Left lung (tissue), 4 donors: ENCODE measurements at regions not wholly inside any gene's neighbourhood (a gene's known extent, or its start where the extent isn't known, plus 50 kb on each side); places are given as distances from the start of the nearest gene placed in this dataset.

Experiments used
- ATAC-seq: fragments of 200-7000 bp; cut with Tn5 transposase; one replicate; pipeline ENCODE4 v1.9.1; 2020; ENCODE audit warnings: moderate library complexity
- DNase-seq, 4 donors: peaks; one replicate each; pipeline ENCODE4 v3.0.0-alpha.2; 2013 to 2020
- H3K27ac ChIP-seq, 2 donors: fragments of 200-600 bp; sonication (generic) in 1 of 2; one replicate each; pipeline versions ENCODE4 v1.5.0 to v1.8.0; 2020 to 2021
- H3K27me3 ChIP-seq, 2 donors: fragments of 200-600 bp; sonication (generic) in 1 of 2; one replicate each; pipeline versions ENCODE4 v1.5.0 to v1.8.0; 2020 to 2021
- H3K36me3 ChIP-seq, 2 donors: fragments of 200-600 bp; sonication (generic) in 1 of 2; one replicate each; pipeline versions ENCODE4 v1.5.0 to v1.8.0; 2020 to 2021
- H3K4me1 ChIP-seq, 2 donors: fragments of 200-600 bp; one replicate each; pipeline ENCODE4 v1.8.0; 2021
- H3K4me3 ChIP-seq, 2 donors: fragments of 200-600 bp; sonication (generic) in 1 of 2; one replicate each; pipeline versions ENCODE4 v1.5.0 to v1.8.0; 2020 to 2021; ENCODE audit warnings: mild to moderate bottlenecking in 1 of 2
- H3K9me3 ChIP-seq, 2 donors: fragments of 200-600 bp; sonication (generic) in 1 of 2; one replicate each; pipeline versions ENCODE4 v1.5.0 to v1.8.0; 2020 to 2021
- intact Hi-C, 2 donors: fragments of 100-400 bp; cut with DNase I; formaldehyde crosslinking; loops; one replicate each; pipeline versions ENCODE4 v1.11.2 to v1.14.2; 2022
- TF ChIP-seq, protein P1 (sequence below), 2 donors: fragments of 200-600 bp; sonication (generic) in 1 of 2; IDR thresholded peaks; one replicate each; pipeline versions ENCODE4 v1.5.0 to v1.8.0; 2021; ENCODE audit warnings: antibody characterized with exemption in 2 of 2
- donor health status: DM: no; HTN: yes; CAD: no.
- donor health status: DM: no; HTN: no; CAD: no.

DNA sequence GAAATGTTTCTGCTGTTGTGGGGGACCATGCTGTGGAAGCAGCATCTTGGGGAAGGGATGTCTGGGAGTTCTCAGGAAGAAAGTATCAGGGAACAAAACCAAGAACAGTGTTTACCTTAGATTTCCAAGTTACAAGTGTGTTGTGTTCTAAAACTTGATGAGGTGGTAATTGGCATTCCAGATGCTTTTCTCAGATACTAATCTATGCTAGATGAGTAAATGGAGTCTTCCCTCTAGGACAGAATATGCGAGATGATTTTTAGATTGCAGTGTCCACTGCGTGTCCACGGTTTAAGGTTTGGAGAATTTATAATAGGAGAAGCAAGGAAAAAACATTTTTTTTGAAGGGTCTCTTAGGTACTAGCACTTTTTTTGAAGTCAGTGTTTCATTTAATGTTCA lies 436.5 kb downstream of the PCNX1 start:
- intact Hi-C loops = no loop called here
- Histone ChIP-seq H3K4me3 (no peak overlapping the region), H3K4me1 (peaks cover 0 to 40% of the 10 kb centered on the region in 2 donors), H3K27ac (no peak overlapping the region), H3K27me3 (no peaks in the 10 kb centered on the region), H3K9me3 (no peaks in the 10 kb centered on the region), H3K36me3 (no peaks in the 10 kb centered on the region)
- no peak for DNase-seq
- no peak for ATAC-seq
- TF ChIP-seq, protein P1, sequence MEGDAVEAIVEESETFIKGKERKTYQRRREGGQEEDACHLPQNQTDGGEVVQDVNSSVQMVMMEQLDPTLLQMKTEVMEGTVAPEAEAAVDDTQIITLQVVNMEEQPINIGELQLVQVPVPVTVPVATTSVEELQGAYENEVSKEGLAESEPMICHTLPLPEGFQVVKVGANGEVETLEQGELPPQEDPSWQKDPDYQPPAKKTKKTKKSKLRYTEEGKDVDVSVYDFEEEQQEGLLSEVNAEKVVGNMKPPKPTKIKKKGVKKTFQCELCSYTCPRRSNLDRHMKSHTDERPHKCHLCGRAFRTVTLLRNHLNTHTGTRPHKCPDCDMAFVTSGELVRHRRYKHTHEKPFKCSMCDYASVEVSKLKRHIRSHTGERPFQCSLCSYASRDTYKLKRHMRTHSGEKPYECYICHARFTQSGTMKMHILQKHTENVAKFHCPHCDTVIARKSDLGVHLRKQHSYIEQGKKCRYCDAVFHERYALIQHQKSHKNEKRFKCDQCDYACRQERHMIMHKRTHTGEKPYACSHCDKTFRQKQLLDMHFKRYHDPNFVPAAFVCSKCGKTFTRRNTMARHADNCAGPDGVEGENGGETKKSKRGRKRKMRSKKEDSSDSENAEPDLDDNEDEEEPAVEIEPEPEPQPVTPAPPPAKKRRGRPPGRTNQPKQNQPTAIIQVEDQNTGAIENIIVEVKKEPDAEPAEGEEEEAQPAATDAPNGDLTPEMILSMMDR (IDR thresholded peaks at IDR 0.05) = no peak

DNA sequence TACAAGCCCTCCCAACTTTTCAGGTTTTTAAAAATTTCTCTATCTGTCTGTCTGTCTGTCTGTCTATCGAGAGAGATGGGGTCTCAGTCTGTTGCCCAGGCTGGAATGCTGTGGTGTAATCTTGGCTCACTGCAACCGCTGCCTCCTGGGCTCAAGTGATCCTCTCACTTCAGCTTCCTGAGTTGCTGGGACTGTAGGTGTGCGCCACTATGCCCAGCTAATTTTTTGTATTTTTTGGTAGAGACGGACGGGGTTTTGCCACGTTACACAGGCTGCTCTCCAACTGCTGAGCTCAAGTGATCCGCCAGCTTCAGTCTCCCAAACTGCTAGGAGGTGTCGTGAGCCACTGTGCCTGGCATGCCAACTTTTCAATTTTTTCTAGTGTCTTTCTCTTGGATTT lies 437.2 kb downstream of the PCNX1 start:
- Histone ChIP-seq H3K27me3 (no peaks in the 10 kb centered on the region), H3K4me1 (peaks cover 0 to 34% of the 10 kb centered on the region in 2 donors), H3K9me3 (no peaks in the 10 kb centered on the region), H3K36me3 (no peaks in the 10 kb centered on the region), H3K27ac (no peak overlapping the region), H3K4me3 (no peak overlapping the region)
- ATAC-seq (peak; percentile 64), DNase-seq (no peak)
- TF ChIP-seq, protein P1 (IDR thresholded peaks at IDR 0.05) = no peak
- intact Hi-C loops = no loop called here

DNA sequence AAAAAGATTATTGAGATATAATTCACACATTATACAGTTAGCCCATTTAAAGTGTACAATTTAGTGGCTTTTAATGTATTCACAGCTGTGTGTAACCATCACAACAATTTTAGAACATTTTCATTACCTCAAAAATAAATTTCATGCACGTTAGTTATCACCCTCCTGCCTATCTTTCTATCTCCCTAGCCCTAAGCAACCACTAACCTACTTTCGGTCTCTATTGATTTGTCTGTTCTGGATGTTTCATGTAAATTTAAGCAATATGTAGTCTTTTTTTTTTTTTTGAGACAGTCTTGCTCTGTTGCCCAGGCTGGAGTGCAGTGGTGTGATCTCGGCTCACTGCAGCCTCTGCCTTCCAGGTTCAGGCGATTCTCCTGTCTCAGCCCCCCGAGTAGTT lies 439.4 kb downstream of the PCNX1 start:
- ATAC-seq (no peak), DNase-seq (no peak)
- H3K27me3 ChIP-seq = no peaks in the 10 kb centered on the region
- TF ChIP-seq, protein P1 (IDR thresholded peaks at IDR 0.05) = no peak
- H3K27ac ChIP-seq = no peak overlapping the region
- no peaks in the 10 kb centered on the region for H3K36me3 ChIP-seq
- intact Hi-C loops = no loop called here
- peaks cover 0 to 13% of the 10 kb centered on the region in 2 donors for H3K4me1 ChIP-seq
- H3K4me3 ChIP-seq = no peak overlapping the region
- no peaks in the 10 kb centered on the region for H3K9me3 ChIP-seq

DNA sequence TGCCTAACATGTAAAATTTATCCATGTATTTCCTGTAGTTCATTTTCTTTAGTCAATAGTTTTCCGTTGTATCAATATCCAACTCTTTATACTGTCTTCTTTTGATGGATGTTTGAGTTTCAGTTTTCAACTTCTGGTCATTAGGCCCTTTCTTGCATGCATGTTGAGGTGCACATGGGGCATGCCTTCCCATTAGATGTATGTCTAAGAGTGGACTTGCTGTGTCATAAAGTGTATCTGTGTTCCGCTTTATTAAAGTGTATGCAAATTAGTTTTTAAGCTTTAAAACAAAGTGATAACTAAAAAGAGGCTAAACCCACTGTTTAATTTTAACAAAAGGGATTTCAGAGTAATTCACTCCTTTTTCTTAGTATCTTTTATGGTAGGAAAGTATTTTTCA lies 441.1 kb downstream of the PCNX1 start:
- no peak for ATAC-seq
- Histone ChIP-seq H3K4me1 (peaks cover 0 to 6% of the 10 kb centered on the region in 2 donors), H3K4me3 (no peak overlapping the region), H3K27me3 (no peaks in the 10 kb centered on the region), H3K36me3 (no peaks in the 10 kb centered on the region), H3K27ac (no peak overlapping the region), H3K9me3 (no peaks in the 10 kb centered on the region)
- DNase-seq = no peak
- intact Hi-C loops = no loop called here
- TF ChIP-seq, protein P1 (IDR thresholded peaks at IDR 0.05) = no peak

DNA sequence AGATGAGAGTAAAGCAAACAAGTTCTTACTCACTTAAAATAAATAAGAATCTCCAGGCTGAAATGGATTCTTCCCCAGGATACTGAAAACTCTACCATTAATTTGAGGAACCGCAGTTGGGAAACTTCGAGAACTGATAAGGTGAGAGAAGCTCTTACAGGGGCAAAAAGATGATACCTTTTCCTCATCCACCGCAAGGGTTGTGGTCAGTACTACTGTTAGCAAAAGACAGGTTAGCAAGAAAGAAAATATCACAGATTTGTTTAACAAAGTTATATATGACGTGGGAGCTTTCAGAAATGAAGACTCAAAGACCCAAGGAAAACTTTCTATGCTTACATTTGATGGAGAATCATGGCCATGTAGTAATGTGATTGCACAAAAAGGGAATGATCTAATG lies 441.6 kb downstream of the PCNX1 start:
- no peak overlapping the region for H3K27ac ChIP-seq
- peaks cover 0 to 1% of the 10 kb centered on the region in 2 donors for H3K4me1 ChIP-seq
- DNase-seq = no peak
- no peak overlapping the region for H3K4me3 ChIP-seq
- H3K36me3 ChIP-seq = no peaks in the 10 kb centered on the region
- no peak for ATAC-seq
- no peaks in the 10 kb centered on the region for H3K27me3 ChIP-seq
- intact Hi-C loops = no loop called here
- no peaks in the 10 kb centered on the region for H3K9me3 ChIP-seq
- TF ChIP-seq, protein P1 (IDR thresholded peaks at IDR 0.05) = no peak
